Nucleus accumbens (tissue), 56 donors: ENCODE measurements at regions not wholly inside any gene's neighbourhood (a gene's known extent, or its start where the extent isn't known, plus 50 kb on each side); places are given as distances from the start of the nearest gene placed in this dataset.

Experiments
- DNase-seq, 56 donors: peaks; one replicate each; lab custom pipeline; 2025; lab: John Stamatoyannopoulos, UW

- no peak for DNase-seq
Measured at GRCh38 chr5:23579566-23579965, 72.2 kb downstream of the PRDM9 start.

GRCh38 chr5:23583081-23583480, 75.7 kb downstream of the PRDM9 start:
- DNase-seq: no peak

GRCh38 chr5:23588841-23589326, 81.5 kb downstream of the PRDM9 start:
- no peak for DNase-seq

- no peak for DNase-seq
Measured at GRCh38 chr5:23591250-23591649, 83.8 kb downstream of the PRDM9 start.

- no peak for DNase-seq
Measured at GRCh38 chr5:23606927-23607326, 99.5 kb downstream of the PRDM9 start.

GRCh38 chr5:23612701-23613100, 105.3 kb downstream of the PRDM9 start:
- no peak for DNase-seq

- no peak for DNase-seq
Measured at GRCh38 chr5:23613566-23613965, 106.2 kb downstream of the PRDM9 start.

- no peak for DNase-seq
Measured at GRCh38 chr5:23614422-23614821, 107.0 kb downstream of the PRDM9 start.

- no peak for DNase-seq
Measured at GRCh38 chr5:23626961-23627360, 119.6 kb downstream of the PRDM9 start.

- DNase-seq: no peak
Measured at GRCh38 chr5:23627976-23628375, 120.6 kb downstream of the PRDM9 start.

- no peak for DNase-seq
Measured at GRCh38 chr5:23629396-23629795, 122.0 kb downstream of the PRDM9 start.

- no peak for DNase-seq
Measured at GRCh38 chr5:23631302-23632045, 124.1 kb downstream of the PRDM9 start.

- no peak for DNase-seq
Measured at GRCh38 chr5:23635938-23636337, 128.5 kb downstream of the PRDM9 start.

GRCh38 chr5:23639326-23639725, 131.9 kb downstream of the PRDM9 start:
- no peak for DNase-seq

GRCh38 chr5:23648656-23649055, 141.2 kb downstream of the PRDM9 start:
- no peak for DNase-seq

- DNase-seq: no peak
Measured at GRCh38 chr5:23649594-23649993, 142.2 kb downstream of the PRDM9 start.

GRCh38 chr5:23655674-23656073, 148.3 kb downstream of the PRDM9 start:
- no peak for DNase-seq

GRCh38 chr5:23675456-23675855, 168.0 kb downstream of the PRDM9 start:
- no peak for DNase-seq

GRCh38 chr5:23677996-23678395, 170.6 kb downstream of the PRDM9 start:
- DNase-seq: no peak

GRCh38 chr5:23684103-23684502, 176.7 kb downstream of the PRDM9 start:
- no peak for DNase-seq

GRCh38 chr5:23703940-23704855, 196.8 kb downstream of the PRDM9 start:
- no peak for DNase-seq

- DNase-seq: no peak
Measured at GRCh38 chr5:23717486-23717885, 210.1 kb downstream of the PRDM9 start.
